AG09319 (cell line): ENCODE measurements at regions not wholly inside any gene's neighbourhood (a gene's known extent, or its start where the extent isn't known, plus 50 kb on each side); places are given as distances from the start of the nearest gene placed in this dataset.

ENCODE experiments used
- DNase-seq: peaks from one replicate; pipeline ENCODE4 v3.0.0-alpha.2; 2010; ENCODE audit warnings: low read depth; ENCODE audit errors: extremely low read depth
- TF ChIP-seq, protein P1 (sequence below): IDR thresholded peaks from 2 replicates; pipeline ENCODE4 v1.5.1; 2011; ENCODE audit warnings: low read depth, mild to moderate bottlenecking, inconsistent platforms, low read length, moderate library complexity

DNA sequence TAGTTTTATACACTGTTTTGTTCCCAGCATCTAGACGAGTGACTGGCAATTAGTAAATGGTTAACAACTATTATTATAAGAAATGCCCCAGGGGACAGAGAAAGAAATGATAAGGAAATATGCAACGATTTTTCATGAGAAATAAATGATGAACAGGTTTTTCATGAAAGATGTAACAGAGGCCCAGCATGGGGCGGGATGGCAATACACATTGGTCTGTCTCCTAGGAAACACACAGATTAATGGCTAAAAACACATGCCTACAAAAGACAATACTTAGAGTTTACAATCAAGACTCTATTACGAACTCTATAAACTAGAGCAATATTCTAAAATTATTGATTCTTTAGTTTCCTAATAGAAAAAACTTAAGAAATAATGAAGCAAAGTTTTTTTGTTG lies 441.5 kb upstream of the CDH9 start:
- no peak for DNase-seq
- TF ChIP-seq, protein P1, sequence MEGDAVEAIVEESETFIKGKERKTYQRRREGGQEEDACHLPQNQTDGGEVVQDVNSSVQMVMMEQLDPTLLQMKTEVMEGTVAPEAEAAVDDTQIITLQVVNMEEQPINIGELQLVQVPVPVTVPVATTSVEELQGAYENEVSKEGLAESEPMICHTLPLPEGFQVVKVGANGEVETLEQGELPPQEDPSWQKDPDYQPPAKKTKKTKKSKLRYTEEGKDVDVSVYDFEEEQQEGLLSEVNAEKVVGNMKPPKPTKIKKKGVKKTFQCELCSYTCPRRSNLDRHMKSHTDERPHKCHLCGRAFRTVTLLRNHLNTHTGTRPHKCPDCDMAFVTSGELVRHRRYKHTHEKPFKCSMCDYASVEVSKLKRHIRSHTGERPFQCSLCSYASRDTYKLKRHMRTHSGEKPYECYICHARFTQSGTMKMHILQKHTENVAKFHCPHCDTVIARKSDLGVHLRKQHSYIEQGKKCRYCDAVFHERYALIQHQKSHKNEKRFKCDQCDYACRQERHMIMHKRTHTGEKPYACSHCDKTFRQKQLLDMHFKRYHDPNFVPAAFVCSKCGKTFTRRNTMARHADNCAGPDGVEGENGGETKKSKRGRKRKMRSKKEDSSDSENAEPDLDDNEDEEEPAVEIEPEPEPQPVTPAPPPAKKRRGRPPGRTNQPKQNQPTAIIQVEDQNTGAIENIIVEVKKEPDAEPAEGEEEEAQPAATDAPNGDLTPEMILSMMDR, result no peak

DNA sequence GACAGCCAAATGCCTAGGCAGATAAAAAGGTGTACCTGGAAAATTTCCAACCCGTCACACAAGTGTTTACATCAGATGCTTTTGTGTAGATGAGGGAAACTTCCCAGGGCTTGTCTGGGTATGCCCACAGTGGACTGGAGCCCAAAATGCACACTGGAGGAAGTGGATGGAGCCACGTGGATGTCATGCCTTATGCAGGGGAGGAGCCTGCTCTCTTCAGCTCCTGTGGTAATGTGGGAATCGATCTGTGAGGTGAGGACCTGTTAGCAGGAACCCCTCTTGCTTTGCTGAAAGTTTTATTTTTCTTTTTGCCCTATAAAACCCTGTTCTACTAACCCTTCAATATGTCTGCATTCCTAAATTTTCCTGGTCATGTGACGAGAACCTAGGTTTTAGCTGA lies 439.2 kb upstream of the CDH9 start:
- DNase-seq, result no peak
- TF ChIP-seq, protein P1, result no peak

DNA sequence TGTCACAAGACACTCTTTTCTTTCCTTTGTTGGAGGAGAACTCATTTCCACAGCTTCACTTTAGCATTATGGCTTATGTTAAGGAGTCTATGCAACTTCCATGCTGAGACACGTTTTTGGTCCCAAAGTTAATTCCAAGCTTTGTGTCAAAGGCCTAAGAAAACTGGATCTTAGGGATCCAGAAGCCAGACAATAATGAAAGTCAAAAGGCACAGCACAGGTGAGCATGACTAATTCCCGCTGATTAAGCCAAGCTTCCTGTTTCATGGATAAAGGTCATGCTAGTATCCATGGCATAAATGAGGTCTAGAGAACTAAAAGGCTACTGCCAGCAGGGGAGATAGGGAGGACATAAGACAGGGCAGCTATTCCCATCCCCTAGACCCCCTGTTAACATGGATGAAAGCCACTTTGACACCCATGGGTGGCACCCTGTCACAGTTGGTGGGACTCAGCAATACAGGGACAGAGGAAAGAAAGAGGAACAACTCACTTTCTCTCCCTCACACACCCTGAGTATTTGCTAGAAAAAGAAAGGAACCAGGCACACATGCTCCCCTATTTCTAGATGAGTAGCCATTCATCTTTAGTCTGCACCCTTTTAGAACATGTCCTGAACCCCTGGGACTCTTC lies 438.1 kb upstream of the CDH9 start:
- TF ChIP-seq, protein P1, result no peak
- no peak for DNase-seq

DNA sequence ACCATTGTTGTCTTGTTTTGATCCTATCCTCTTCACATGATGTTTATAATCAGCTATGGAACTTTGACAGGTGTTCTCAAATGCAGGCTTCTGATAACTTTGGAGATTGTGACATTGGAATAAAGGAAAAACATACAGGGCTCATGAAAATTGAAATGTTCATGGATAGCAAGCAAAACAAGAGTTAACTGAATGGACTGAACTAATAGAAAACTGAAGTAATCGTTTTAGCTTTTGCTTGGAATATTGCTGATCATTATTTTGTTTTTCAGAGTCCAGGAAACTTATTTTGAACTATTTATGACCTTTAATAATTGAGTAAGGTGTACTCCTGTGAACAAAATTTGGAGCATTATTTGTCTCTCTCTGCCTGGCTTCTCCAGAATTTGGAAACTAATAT lies 436.7 kb upstream of the CDH9 start:
- TF ChIP-seq, protein P1, result no peak
- no peak for DNase-seq

DNA sequence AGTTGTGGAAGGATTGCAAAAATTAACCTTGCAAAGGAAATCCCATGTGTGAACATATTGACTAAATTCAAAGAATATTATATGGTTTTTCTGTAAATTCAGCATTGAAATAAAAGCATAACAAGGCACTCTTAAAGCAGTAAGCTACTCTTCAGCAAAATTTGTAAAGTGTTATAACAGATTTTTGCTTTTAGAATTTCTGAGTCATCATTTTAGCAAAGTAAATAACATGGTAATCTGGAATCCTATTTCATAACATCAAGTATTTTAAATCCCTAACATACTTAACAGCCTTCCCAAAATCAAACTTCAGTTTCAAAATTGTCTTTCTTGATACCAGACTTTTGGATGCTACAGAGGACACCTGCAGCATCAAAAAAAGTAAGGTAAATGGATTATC lies 436.0 kb upstream of the CDH9 start:
- TF ChIP-seq, protein P1, result no peak
- no peak for DNase-seq

DNA sequence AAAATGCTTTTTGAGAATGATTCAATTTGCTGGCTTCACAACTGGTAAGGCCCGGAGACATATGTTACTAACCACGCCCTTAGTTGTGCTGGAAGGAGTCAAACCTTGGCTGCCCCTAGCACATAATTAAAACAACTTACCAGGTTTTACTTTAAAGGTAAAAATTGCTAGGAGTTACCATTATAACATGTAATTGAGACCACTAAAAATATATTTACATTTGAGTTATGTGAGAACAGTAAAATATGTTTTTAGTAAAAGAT lies 435.6 kb upstream of the CDH9 start:
- TF ChIP-seq, protein P1, result no peak
- no peak for DNase-seq

DNA sequence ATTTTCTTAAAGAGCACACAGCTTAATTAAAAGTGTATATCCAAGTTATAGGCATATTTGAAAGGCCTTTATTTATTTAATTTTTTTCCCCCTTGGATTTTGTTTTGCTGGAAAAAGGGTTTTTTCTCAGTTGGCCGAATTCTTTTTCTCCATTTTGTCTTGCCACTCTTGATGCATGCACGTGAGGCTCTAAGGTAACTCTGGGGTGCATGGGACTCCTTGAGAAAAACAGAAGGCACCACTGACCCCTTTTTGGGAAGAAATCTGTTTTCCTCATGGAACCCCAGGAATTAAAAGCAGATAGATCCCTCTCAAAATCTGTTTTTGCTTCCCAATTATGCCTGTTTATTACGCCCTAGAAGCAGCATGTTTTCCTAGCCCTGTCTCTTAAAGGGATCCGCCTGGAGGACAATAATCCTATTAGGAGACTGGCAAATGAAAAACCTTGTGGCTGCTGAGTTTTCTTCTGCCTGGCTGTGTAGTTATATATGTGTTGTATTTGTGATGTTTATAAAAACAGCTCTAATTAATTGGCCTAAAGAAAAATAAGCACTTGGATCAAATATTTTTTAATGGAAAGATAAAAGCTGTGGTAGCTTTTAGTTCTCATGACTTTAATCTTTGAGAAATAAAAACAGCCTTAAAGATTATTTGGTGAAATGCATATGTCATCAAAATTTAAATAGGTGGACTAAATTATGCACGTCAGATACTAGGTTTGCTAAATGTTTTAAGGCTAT lies 435.1 kb upstream of the CDH9 start:
- TF ChIP-seq, protein P1, result no peak
- no peak for DNase-seq
